GM19395 (cell line): ENCODE measurements at regions not wholly inside any gene's neighbourhood (a gene's known extent, or its start where the extent isn't known, plus 50 kb on each side); places are given as distances from the start of the nearest gene placed in this dataset.
"Not testable (repeated sequence)": the region's sequence is repeated elsewhere in the genome, so short reads cannot be mapped to it uniquely, and the experiment has no call there.

Experiments used
- ATAC-seq: cut with Tn5 transposase; IDR thresholded peaks from one replicate; pipeline ENCODE4 v1.9.1; 2021; ENCODE audit warnings: mild to moderate bottlenecking, moderate library complexity; ENCODE audit not compliant: unreplicated experiment

GRCh38 chr10:131020775-131021174 lies 290.7 kb downstream of the TCERG1L start:
- no peak for ATAC-seq

- ATAC-seq, result no peak
Observed at GRCh38 chr10:131021246-131021895, 290.1 kb downstream of the TCERG1L start.

DNA sequence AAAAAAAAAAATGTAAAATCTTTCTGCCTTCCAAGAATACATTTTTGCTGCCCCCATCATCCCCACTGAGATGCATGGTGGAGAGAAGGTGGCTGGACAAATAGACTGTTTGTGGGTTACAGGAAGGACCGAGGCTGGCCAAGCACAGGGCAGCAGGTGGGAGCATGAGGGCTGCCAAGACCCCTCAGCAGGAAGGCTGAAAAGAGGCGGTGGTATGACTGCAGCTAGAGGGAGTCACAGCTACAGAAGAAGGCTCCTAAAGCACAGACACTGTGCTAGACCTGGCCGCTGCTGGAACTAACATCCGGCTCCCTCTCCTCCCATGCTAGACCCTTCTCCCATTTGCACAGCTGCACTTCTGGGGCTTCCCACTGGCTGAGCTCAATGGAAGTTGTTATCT lies 289.6 kb downstream of the TCERG1L start:
- ATAC-seq, result no peak

- no peak for ATAC-seq
Observed at GRCh38 chr10:131022369-131022768, 289.2 kb downstream of the TCERG1L start.

GRCh38 chr10:131022981-131023380 lies 288.5 kb downstream of the TCERG1L start:
- no peak for ATAC-seq

DNA sequence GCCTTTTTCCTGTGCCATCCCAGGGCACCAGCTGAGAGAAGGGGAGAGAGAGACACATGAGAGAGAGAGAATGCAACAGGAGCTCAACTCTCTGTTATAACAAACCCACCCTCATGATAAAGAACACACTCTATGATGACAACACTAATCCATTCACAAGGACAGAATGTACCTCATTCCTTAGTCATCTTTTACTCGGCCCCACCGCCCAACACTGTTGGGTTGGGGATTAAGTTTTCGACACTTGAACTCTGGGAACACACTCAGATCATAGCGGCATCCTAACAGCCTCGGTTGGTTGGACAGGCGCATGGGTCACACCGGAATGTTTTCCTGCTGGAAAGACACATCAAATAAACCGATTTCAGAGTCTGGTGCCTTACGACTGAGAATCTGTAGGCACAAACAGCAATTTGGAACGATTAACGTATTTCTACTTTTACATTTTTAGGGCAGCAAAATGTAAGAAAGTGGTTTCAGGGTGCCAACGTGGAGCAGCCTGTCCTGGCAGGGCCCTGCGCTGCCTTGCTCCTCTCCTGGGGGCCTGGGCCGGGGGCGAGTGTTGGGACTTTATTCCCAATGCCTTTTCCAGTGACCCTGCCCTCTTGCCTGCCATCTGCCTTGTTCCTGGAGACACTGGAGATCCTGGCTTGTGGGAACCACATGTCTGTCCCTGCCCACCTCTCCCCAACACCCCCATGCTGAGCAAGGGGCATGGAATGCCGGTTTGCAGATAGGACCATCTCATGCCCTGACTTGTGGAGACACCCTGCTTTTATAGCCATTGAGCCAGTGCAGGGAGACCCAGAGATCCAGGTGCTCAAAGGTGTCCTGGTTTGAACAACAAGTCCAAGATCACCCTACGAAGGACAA lies 287.0 kb downstream of the TCERG1L start:
- ATAC-seq, result no peak

GRCh38 chr10:131025333-131025732 lies 286.2 kb downstream of the TCERG1L start:
- ATAC-seq, result no peak

- ATAC-seq, result no peak
Observed at GRCh38 chr10:131027256-131027655, 284.3 kb downstream of the TCERG1L start.

- ATAC-seq, result no peak
Observed at GRCh38 chr10:131031346-131031745, 280.2 kb downstream of the TCERG1L start.

DNA sequence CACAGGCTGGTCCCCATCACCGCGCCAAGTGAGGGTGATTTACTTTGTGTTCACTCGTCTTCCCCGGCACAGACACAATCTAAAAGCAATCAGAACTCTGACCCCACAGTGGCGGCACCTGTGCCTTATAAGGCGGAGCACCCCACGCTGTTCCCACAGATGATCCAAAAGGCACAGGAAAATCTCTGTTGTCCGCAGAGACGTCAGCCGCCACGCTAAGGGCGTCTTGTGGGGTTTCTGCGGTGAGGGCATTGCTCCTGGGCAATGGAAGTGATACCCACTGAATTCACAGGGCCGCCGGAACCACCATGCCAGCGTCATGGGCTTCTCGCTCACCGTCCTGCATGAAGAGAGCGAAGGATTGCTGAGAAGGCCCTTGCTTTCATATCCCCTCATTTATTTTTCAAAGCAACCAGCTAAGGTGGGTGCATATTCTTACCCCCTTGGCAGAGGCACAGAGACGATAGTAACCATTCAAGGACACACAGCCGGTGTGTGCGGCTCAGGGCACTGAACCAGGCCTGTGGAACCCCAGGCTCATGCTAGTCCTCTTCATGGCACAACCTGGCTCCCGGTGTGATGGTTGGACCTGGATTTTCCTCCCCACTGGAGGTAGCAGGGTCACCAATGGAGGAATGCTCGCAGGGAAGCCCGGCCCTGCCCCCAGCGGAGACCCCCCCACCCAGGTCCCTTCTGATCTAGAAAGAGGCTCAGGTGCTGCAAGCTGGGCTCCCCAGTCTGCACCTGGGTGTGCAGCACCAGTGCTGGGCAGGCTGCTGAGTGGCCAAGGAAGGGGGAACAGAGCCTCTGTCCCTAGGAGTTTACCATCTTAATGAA lies 279.0 kb downstream of the TCERG1L start:
- no peak for ATAC-seq

DNA sequence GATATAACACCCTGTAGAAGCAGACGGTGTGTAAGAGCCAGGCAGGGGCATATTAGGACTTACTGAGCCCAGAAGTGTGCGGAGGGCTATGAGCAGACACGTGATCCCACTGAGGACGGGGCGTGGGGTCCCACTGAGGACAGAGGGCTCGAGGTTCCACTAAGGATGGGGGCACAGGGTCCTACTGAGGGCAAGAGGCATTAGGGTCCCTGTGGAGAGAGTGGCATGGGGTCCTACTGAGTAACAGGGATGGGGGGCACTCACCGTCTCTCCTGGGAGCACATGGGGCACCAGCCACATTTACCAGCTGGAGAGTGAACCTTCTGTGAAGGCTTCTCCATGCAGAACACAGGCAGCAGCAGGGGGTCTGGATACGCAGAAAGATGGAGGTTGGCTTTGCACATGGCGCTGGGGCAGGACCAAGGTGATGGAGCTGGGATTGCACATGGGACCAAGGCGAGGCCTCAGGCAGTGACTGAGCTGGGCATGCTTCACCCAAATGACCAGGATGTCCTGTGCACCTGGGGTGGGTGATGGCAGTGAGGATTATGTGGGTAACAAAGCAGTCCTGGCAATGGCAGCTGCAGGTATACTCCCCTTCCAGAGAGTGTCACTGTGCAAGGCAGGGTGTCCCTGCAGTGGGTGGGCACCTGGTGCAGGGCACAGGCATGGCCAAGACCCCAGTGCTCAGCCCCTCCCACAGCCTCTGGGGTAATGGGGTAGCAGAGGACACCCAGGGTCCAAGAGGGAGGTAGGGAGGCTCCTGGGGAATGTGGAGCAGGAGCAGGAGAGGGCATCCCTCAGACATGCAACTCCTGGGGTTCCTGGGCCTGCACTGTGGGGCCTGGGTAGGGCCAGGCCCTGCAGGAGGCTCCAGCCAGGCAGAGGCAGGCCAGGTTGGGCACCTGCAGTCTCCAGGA lies 278.1 kb downstream of the TCERG1L start:
- no peak for ATAC-seq

- no peak for ATAC-seq
Observed at GRCh38 chr10:131034451-131034850, 277.1 kb downstream of the TCERG1L start.

GRCh38 chr10:131035779-131036178 lies 275.7 kb downstream of the TCERG1L start:
- no peak for ATAC-seq

GRCh38 chr10:131038056-131038455 lies 273.5 kb downstream of the TCERG1L start:
- ATAC-seq, result no peak

GRCh38 chr10:131041031-131041430 lies 270.5 kb downstream of the TCERG1L start:
- ATAC-seq, result no peak

- no peak for ATAC-seq
Observed at GRCh38 chr10:131041441-131041840, 270.1 kb downstream of the TCERG1L start.

- ATAC-seq, result not testable (repeated sequence)
Observed at GRCh38 chr10:131042015-131042414, 269.5 kb downstream of the TCERG1L start.
